BLaER1 treated with 17β-estradiol and CSF1 and Interleukin-3, amounts not matched to agents 10 nM and 100 nM (cell line): ENCODE measurements at regions not wholly inside any gene's neighbourhood (a gene's known extent, or its start where the extent isn't known, plus 50 kb on each side); places are given as distances from the start of the nearest gene placed in this dataset.

ENCODE experiments used
- H3K27ac ChIP-seq, 11 experiments: shearing (Covaris generic); formaldehyde crosslinking; 2 replicates each; pipeline ENCODE4 v1.8.1; 2022
- H3K27me3 ChIP-seq, 11 experiments: shearing (Covaris generic); formaldehyde crosslinking; 2 replicates each; pipeline ENCODE4 v1.8.1; 2022
- H3K36me3 ChIP-seq, 11 experiments: shearing (Covaris generic); formaldehyde crosslinking; 2 replicates each; pipeline ENCODE4 v1.8.1; 2022
- H3K4me1 ChIP-seq, 10 experiments: shearing (Covaris generic); formaldehyde crosslinking; 2 replicates each; pipeline ENCODE4 v1.8.1; 2022
- H3K4me2 ChIP-seq, 11 experiments: shearing (Covaris generic); formaldehyde crosslinking; 2 replicates each; pipeline ENCODE4 v1.8.1; 2022
- H3K4me3 ChIP-seq, 10 experiments: shearing (Covaris generic); formaldehyde crosslinking; 2 replicates each; pipeline ENCODE4 v1.8.1; 2022
- H3K9ac ChIP-seq, 11 experiments: shearing (Covaris generic); formaldehyde crosslinking; 2 replicates each; pipeline ENCODE4 v1.8.1; 2022
- H3K9me3 ChIP-seq, 11 experiments: shearing (Covaris generic); formaldehyde crosslinking; replicated peaks in 1 of 11; 2 replicates each; pipeline ENCODE4 v1.8.1; 2022
- H4K20me1 ChIP-seq, 11 experiments: shearing (Covaris generic); formaldehyde crosslinking; 2 replicates each; pipeline ENCODE4 v1.8.1; 2022
- Cebpa-rat ChIP-seq, 11 experiments: shearing (Covaris generic); IDR thresholded peaks; 2 replicates each; pipeline ENCODE4 v1.8.1; 2022

- Histone ChIP-seq H3K4me2 (no peak overlapping the region), H3K4me1 (no peaks in the 10 kb centered on the region), H4K20me1 (no peaks in the 10 kb centered on the region), H3K27ac (no peak overlapping the region), H3K9ac (no peak overlapping the region), H3K36me3 (no peaks in the 10 kb centered on the region), H3K27me3 (no peaks in the 10 kb centered on the region), H3K9me3 (no peaks in the 10 kb centered on the region), H3K4me3 (no peak overlapping the region)
- TF ChIP-seq Cebpa-rat (IDR thresholded peaks at IDR 0.05), result no peak
Measured at GRCh38 chr14:29351996-29352705, 575.5 kb downstream of the PRKD1 start.

GRCh38 chr14:29352706-29353080 is 575.0 kb downstream of the PRKD1 start:
- H3K27me3 ChIP-seq, result no peaks in the 10 kb centered on the region
- H4K20me1 ChIP-seq, result no peaks in the 10 kb centered on the region
- no peak overlapping the region for H3K4me2 ChIP-seq
- no peaks in the 10 kb centered on the region for H3K4me1 ChIP-seq
- no peak overlapping the region for H3K4me3 ChIP-seq
- no peaks in the 10 kb centered on the region for H3K9me3 ChIP-seq
- H3K36me3 ChIP-seq, result no peaks in the 10 kb centered on the region
- H3K27ac ChIP-seq, result no peak overlapping the region
- no peak for TF ChIP-seq Cebpa-rat (IDR thresholded peaks at IDR 0.05)
- H3K9ac ChIP-seq, result no peak overlapping the region

GRCh38 chr14:29353513-29353912 is 574.1 kb downstream of the PRKD1 start:
- no peaks in the 10 kb centered on the region for H3K36me3 ChIP-seq
- no peaks in the 10 kb centered on the region for H3K27me3 ChIP-seq
- no peaks in the 10 kb centered on the region for H3K9me3 ChIP-seq
- no peak overlapping the region for H3K4me2 ChIP-seq
- H3K4me3 ChIP-seq, result no peak overlapping the region
- no peaks in the 10 kb centered on the region for H4K20me1 ChIP-seq
- TF ChIP-seq Cebpa-rat (IDR thresholded peaks at IDR 0.05), result no peak
- no peaks in the 10 kb centered on the region for H3K4me1 ChIP-seq
- no peak overlapping the region for H3K9ac ChIP-seq
- no peak overlapping the region for H3K27ac ChIP-seq

GRCh38 chr14:29354486-29354885 is 573.2 kb downstream of the PRKD1 start:
- H3K36me3 ChIP-seq, result no peaks in the 10 kb centered on the region
- H3K27me3 ChIP-seq, result no peaks in the 10 kb centered on the region
- no peak overlapping the region for H3K9ac ChIP-seq
- no peak overlapping the region for H3K4me3 ChIP-seq
- TF ChIP-seq Cebpa-rat (IDR thresholded peaks at IDR 0.05), result no peak
- no peak overlapping the region for H3K4me2 ChIP-seq
- H3K9me3 ChIP-seq, result no peaks in the 10 kb centered on the region
- no peak overlapping the region for H3K27ac ChIP-seq
- H3K4me1 ChIP-seq, result no peaks in the 10 kb centered on the region
- no peaks in the 10 kb centered on the region for H4K20me1 ChIP-seq

- Histone ChIP-seq H3K4me1 (no peaks in the 10 kb centered on the region), H3K9me3 (no peaks in the 10 kb centered on the region), H3K9ac (no peak overlapping the region), H3K4me3 (no peak overlapping the region), H3K36me3 (no peaks in the 10 kb centered on the region), H4K20me1 (no peaks in the 10 kb centered on the region), H3K4me2 (no peak overlapping the region), H3K27me3 (no peaks in the 10 kb centered on the region), H3K27ac (no peak overlapping the region)
- no peak for TF ChIP-seq Cebpa-rat (IDR thresholded peaks at IDR 0.05)
Measured at GRCh38 chr14:29355331-29355730, 572.3 kb downstream of the PRKD1 start.

- no peaks in the 10 kb centered on the region for H3K9me3 ChIP-seq
- no peak for TF ChIP-seq Cebpa-rat (IDR thresholded peaks at IDR 0.05)
- H3K4me3 ChIP-seq, result no peak overlapping the region
- H3K4me2 ChIP-seq, result no peak overlapping the region
- no peak overlapping the region for H3K9ac ChIP-seq
- H3K27me3 ChIP-seq, result no peaks in the 10 kb centered on the region
- no peaks in the 10 kb centered on the region for H3K36me3 ChIP-seq
- no peak overlapping the region for H3K27ac ChIP-seq
- no peaks in the 10 kb centered on the region for H3K4me1 ChIP-seq
- H4K20me1 ChIP-seq, result no peaks in the 10 kb centered on the region
Measured at GRCh38 chr14:29355846-29356245, 571.8 kb downstream of the PRKD1 start.

- no peak overlapping the region for H3K27ac ChIP-seq
- H3K27me3 ChIP-seq, result no peaks in the 10 kb centered on the region
- H3K9ac ChIP-seq, result no peak overlapping the region
- no peak for TF ChIP-seq Cebpa-rat (IDR thresholded peaks at IDR 0.05)
- no peaks in the 10 kb centered on the region for H3K9me3 ChIP-seq
- no peak overlapping the region for H3K4me2 ChIP-seq
- H4K20me1 ChIP-seq, result no peaks in the 10 kb centered on the region
- no peak overlapping the region for H3K4me3 ChIP-seq
- H3K4me1 ChIP-seq, result no peaks in the 10 kb centered on the region
- no peaks in the 10 kb centered on the region for H3K36me3 ChIP-seq
Measured at GRCh38 chr14:29360656-29361055, 567.0 kb downstream of the PRKD1 start.

- TF ChIP-seq Cebpa-rat (IDR thresholded peaks at IDR 0.05), result no peak
- Histone ChIP-seq H3K4me1 (no peaks in the 10 kb centered on the region), H3K27me3 (no peaks in the 10 kb centered on the region), H3K9me3 (no peaks in the 10 kb centered on the region), H3K27ac (no peak overlapping the region), H3K4me2 (no peak overlapping the region), H3K36me3 (no peaks in the 10 kb centered on the region), H3K9ac (no peak overlapping the region), H4K20me1 (no peaks in the 10 kb centered on the region), H3K4me3 (no peak overlapping the region)
Measured at GRCh38 chr14:29370024-29370423, 557.6 kb downstream of the PRKD1 start.

- Histone ChIP-seq H3K27me3 (no peaks in the 10 kb centered on the region), H3K9ac (no peak overlapping the region)
Measured at GRCh38 chr14:29376237-29376636, 551.4 kb downstream of the PRKD1 start.

GRCh38 chr14:29380826-29381225 is 546.8 kb downstream of the PRKD1 start:
- no peak overlapping the region for H3K27ac ChIP-seq
- no peaks in the 10 kb centered on the region for H3K27me3 ChIP-seq
- H3K9ac ChIP-seq, result no peak overlapping the region
- no peak overlapping the region for H3K4me3 ChIP-seq
- no peaks in the 10 kb centered on the region for H4K20me1 ChIP-seq
- no peaks in the 10 kb centered on the region for H3K4me1 ChIP-seq
- H3K36me3 ChIP-seq, result no peaks in the 10 kb centered on the region
- no peak overlapping the region for H3K4me2 ChIP-seq
- H3K9me3 ChIP-seq, result no peaks in the 10 kb centered on the region
- no peak for TF ChIP-seq Cebpa-rat (IDR thresholded peaks at IDR 0.05)

More at GRCh38 chr14:29376237-29376636, 551.4 kb downstream of the PRKD1 start:
- Histone ChIP-seq H3K4me2 (no peak overlapping the region), H3K27ac (no peak overlapping the region), H3K9me3 (no peaks in the 10 kb centered on the region), H3K4me3 (no peak overlapping the region), H3K4me1 (no peaks in the 10 kb centered on the region), H4K20me1 (no peaks in the 10 kb centered on the region), H3K36me3 (no peaks in the 10 kb centered on the region)
- TF ChIP-seq Cebpa-rat (IDR thresholded peaks at IDR 0.05), result no peak
